Pancreas (tissue), 10 donors: ENCODE measurements at regions not wholly inside any gene's neighbourhood (a gene's known extent, or its start where the extent isn't known, plus 50 kb on each side); places are given as distances from the start of the nearest gene placed in this dataset.
A peak's percentile ranks its signal among the peaks of the same experiment; 100 is the strongest.

Experiments used
- ATAC-seq, 4 donors: fragments of 200-7000 bp; cut with Tn5 transposase; one replicate each; pipeline versions ENCODE4 v1.8.0 to v1.9.1; 2020; ENCODE audit warnings: mild to moderate bottlenecking in 4 of 4, moderate library complexity in 4 of 4
- DNase-seq, 6 donors: peaks; one replicate each; pipeline ENCODE4 v3.0.0-alpha.2; 2020
- FAIRE-seq: peaks from 2 replicates; lab custom pipeline; 2012; peaks lifted over from hg19 to GRCh38; lab: Jason Lieb, UNC
- H3K27ac ChIP-seq, 4 donors: fragments of 200-600 bp; sonication (generic); 1 replicate in 3 of 4; 2 replicates in 1 of 4; pipeline versions ENCODE4 v1.5.0 to v1.8.0; 2020
- H3K27me3 ChIP-seq, 4 donors: fragments of 200-600 bp; one replicate each; pipeline ENCODE4 v1.8.0; 2021
- H3K36me3 ChIP-seq, 3 donors: fragments of 200-600 bp; sonication (generic) in 1 of 3; one replicate each; pipeline versions ENCODE4 v1.5.0 to v1.8.0; 2020 to 2021
- H3K4me1 ChIP-seq, 3 donors: fragments of 200-600 bp; one replicate each; pipeline ENCODE4 v1.8.0; 2021
- H3K4me3 ChIP-seq, 4 donors: fragments of 200-600 bp; sonication (generic) in 2 of 4; one replicate each; pipeline versions ENCODE4 v1.5.0 to v1.8.0; 2020 to 2021
- H3K9me3 ChIP-seq, 4 donors: fragments of 200-600 bp; one replicate each; pipeline ENCODE4 v1.8.0; 2021
- WGBS, 2 donors: extraction: QIAGEN DNeasy Blood & Tissue Kit; methylation state at CpG; one replicate each; pipeline ENCODE4 v1.1.7; 2013; 5-methylcytosine and 5-hydroxymethylcytosine counted together
- intact Hi-C, 3 donors: fragments of 100-400 bp; cut with DNase I; formaldehyde crosslinking; loops; one replicate each; pipeline versions ENCODE4 v1.11.1 to v1.14.2; 2022
- TF ChIP-seq, protein P1 (sequence below), 4 donors: fragments of 200-600 bp; sonication (generic) in 3 of 4; IDR thresholded peaks; one replicate each; pipeline versions ENCODE4 v1.5.0 to v1.8.0; 2021; ENCODE audit warnings: antibody characterized with exemption in 4 of 4
- donor health status: healthy with polysubstance abuse.
- donor health status: DM: no; HTN: no; CAD: no; lungs with moderate emphysema.
- donor health status: DM: no; HTN: no; CAD: no.
- donor health status: control.
- donor health status: control.
- donor health status: Bipolar disorder and iron deficiency.
- donor health status: DM: yes; HTN: yes; CAD: no.
- donor health status: DM: no; HTN: no; CAD: no.
- donor health status: DM: no; HTN: no; CAD: no.
- donor health status: DM: yes; HTN: yes; CAD: no.

DNA sequence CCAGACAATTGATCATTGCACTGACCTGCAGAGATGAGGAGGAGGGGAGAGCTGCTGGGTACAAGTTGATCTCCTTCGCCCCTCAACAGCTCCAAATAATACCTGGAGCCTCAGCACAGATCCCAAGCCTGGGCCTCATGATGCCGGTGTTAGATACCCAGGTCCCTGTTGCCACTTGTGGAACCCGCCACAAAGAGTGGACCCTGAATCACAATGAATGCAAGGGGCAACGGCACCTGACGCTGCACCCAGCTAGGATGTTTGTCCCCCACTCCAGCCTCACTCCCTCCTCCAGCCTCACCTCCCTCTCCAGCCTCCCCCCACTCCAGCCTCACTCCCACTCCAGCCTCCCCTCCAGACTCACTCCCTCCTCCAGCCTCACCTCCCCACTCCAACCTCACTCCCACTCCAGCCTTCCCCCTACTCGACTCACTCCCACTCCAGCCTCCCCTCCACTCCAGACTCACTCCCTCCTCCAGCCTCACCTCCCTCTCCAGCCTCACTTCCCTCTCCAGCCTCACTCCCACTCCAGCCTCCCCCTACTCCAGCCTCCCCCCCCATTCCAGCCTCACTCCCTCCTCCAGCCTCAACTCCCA is 879.0 kb downstream of the BRD1 start:
- no peaks in the 10 kb centered on the region for H3K36me3 ChIP-seq
- ATAC-seq (no peak), FAIRE-seq (no peak), DNase-seq (peak in 1 of 6 donors; percentile 16)
- H3K9me3 ChIP-seq = no peaks in the 10 kb centered on the region
- no peak overlapping the region for H3K4me3 ChIP-seq
- H3K4me1 ChIP-seq = no peaks in the 10 kb centered on the region
- intact Hi-C loops = no loop called here
- no peak overlapping the region for H3K27ac ChIP-seq
- H3K27me3 ChIP-seq = peaks cover 0 to 7% (median 0%) of the 10 kb centered on the region in 4 donors
- WGBS, 2 donors = 55 to 65% methylated on average over 6 of the region's 6 CpGs
- TF ChIP-seq, protein P1, sequence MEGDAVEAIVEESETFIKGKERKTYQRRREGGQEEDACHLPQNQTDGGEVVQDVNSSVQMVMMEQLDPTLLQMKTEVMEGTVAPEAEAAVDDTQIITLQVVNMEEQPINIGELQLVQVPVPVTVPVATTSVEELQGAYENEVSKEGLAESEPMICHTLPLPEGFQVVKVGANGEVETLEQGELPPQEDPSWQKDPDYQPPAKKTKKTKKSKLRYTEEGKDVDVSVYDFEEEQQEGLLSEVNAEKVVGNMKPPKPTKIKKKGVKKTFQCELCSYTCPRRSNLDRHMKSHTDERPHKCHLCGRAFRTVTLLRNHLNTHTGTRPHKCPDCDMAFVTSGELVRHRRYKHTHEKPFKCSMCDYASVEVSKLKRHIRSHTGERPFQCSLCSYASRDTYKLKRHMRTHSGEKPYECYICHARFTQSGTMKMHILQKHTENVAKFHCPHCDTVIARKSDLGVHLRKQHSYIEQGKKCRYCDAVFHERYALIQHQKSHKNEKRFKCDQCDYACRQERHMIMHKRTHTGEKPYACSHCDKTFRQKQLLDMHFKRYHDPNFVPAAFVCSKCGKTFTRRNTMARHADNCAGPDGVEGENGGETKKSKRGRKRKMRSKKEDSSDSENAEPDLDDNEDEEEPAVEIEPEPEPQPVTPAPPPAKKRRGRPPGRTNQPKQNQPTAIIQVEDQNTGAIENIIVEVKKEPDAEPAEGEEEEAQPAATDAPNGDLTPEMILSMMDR (IDR thresholded peaks at IDR 0.05) = no peak

DNA sequence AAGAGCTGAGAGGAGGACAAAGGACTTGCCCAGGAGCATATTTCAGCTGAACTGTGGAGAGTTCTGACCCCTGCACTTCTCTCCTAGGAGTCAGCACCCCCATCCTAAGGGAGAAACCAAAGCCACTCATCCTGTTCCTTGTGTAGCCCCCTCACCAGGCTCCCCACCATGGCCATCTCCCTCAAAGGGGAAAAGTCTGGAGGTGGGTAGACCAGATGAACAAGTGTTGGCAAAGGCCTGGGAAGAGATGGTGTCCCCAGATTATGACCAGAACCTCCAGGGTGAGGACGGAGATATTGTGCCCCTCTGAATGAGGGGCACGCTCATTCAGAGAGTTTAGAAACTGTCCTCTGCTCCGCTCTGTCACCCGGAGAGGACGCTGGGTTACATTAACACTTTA is 880.0 kb downstream of the BRD1 start:
- DNase-seq (peak in 1 of 6 donors; percentile 8), FAIRE-seq (no peak), ATAC-seq (no peak)
- WGBS, 2 donors = 55 to 81% methylated on average over 5 of the region's 5 CpGs
- Histone ChIP-seq H3K4me3 (no peak overlapping the region), H3K36me3 (no peaks in the 10 kb centered on the region), H3K4me1 (no peaks in the 10 kb centered on the region), H3K27ac (no peak overlapping the region), H3K27me3 (peaks cover 0 to 4% (median 0%) of the 10 kb centered on the region in 4 donors), H3K9me3 (no peaks in the 10 kb centered on the region)
- intact Hi-C loops = no loop called here
- TF ChIP-seq, protein P1 (IDR thresholded peaks at IDR 0.05) = no peak

DNA sequence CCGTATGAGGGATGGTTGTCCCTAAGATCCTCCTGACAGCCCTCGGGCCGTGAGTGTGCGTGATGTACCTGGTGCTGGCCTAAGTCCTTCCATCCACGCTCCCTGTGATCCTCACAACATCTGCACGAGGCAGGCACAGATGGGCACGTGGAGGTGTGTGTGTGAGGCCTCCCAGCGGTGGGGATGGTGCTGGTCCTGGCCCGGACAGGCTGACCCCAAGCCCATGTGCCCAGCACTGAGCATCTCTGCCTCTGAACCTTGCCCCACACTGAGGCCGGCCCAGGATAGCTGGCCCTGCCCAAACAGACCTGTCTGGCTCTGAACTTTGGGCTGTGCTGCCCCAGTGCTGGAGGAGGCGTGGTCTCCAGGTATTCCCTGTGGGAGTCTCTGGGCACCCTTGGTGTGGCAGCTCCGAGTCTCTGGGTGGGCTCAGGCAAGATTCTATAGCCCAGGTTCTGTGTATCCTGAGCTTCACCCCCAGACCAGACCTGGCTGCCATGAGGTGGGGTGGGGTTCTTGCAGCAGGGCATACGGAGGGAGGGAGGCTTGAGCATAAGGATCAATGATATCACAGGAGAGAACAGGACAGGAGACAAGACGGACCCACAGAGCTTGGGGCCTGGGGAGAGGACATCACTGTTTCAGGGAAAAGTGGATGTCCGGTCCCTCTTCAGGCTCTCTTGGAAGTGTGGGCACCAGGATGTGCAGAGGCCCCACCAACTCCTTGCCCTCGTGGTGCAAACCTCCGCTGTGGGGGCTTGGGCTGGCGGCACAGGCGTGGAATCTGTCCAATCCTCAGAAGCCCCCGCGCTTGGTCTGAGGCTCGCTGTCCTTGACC is 881.8 kb downstream of the BRD1 start:
- intact Hi-C loops = no loop called here
- H3K4me3 ChIP-seq = no peak overlapping the region
- no peak overlapping the region for H3K27ac ChIP-seq
- TF ChIP-seq, protein P1 (IDR thresholded peaks at IDR 0.05) = no peak
- FAIRE-seq (no peak), DNase-seq (peak in 1 of 6 donors; percentile 38), ATAC-seq (no peak)
- WGBS, 2 donors = 56 to 69% methylated on average over 21 to 22 of the region's 22 CpGs
- H3K4me1 ChIP-seq = no peaks in the 10 kb centered on the region
- H3K27me3 ChIP-seq = no peaks in the 10 kb centered on the region
- H3K36me3 ChIP-seq = no peaks in the 10 kb centered on the region
- no peaks in the 10 kb centered on the region for H3K9me3 ChIP-seq

DNA sequence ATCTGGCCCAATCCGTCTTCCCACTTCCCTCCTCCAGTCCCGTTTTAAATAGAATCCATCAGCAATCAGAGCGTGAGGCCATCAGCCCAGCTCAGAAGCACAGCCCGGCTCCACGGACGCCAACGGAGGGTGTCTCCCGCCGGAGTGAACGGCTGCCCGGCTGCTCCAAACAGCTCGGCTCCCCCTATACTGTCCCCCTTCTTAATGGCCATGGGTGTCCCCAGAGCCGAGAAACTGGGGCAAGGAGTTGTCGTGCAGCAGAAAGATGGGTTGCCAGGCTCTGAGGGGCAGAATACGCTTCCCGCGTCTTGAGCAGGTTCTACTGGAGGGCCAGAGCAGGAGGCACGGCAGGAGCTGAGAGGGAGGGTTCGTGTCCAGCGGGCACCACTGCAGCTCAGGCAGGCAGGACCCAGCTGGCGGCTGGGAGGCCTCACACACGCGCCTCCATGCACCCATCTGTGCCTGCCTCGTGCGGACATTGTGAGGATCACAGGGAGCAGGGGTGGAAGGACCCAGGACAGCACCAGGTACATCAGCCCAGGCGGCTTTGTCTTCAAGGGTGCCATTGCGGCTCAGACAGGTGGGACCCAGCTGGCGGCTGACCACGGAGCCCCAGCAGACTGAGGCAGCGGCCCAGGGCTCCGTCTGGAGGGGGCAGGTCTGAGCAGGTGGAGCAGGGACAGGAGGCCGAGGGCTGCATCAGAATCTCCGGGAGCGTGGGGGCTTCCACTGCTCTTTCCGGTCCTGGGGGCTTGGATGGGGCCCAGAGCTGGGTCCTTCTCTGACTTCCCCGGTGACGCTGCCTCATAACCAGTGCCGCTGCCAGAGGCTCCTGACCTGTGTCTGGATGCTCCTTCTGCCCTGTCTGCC is 882.7 kb downstream of the BRD1 start:
- WGBS, 2 donors = 58 to 73% methylated on average over 38 of the region's 38 CpGs
- H3K27me3 ChIP-seq = no peaks in the 10 kb centered on the region
- ATAC-seq (no peak), FAIRE-seq (no peak), DNase-seq (peak in 1 of 6 donors; percentile 49)
- no peaks in the 10 kb centered on the region for H3K36me3 ChIP-seq
- no peak overlapping the region for H3K27ac ChIP-seq
- TF ChIP-seq, protein P1 (IDR thresholded peaks at IDR 0.05) = no peak
- intact Hi-C loops = no loop called here
- no peaks in the 10 kb centered on the region for H3K4me1 ChIP-seq
- no peak overlapping the region for H3K4me3 ChIP-seq
- no peaks in the 10 kb centered on the region for H3K9me3 ChIP-seq
